ENCODE measurements at regions not wholly inside any gene's neighbourhood (a gene's known extent, or its start where the extent isn't known, plus 50 kb on each side); places are given as distances from the start of the nearest gene placed in this dataset.

GRCh38 chr7:34603711-34604444 lies 54.1 kb upstream of the NPSR1 start:
- H3K27ac Mint-ChIP-seq (ENCODE audit: unreplicated experiment) = no peak overlapping the region
- no peak overlapping the region for H3K4me3 Mint-ChIP-seq (ENCODE audit: unreplicated experiment)
- TF ChIP-seq CTCF (IDR thresholded peaks at IDR 0.05; ENCODE audit: unreplicated experiment) = no peak
- DNase-seq (ENCODE audit: low spot score) = no peak
- no peaks in the 10 kb centered on the region for H3K4me1 Mint-ChIP-seq (ENCODE audit: unreplicated experiment)
- no peaks in the 10 kb centered on the region for H3K9me3 Mint-ChIP-seq (ENCODE audit: unreplicated experiment)
- no peaks in the 10 kb centered on the region for H3K36me3 Mint-ChIP-seq (ENCODE audit: low read depth, unreplicated experiment)
- H3K27me3 Mint-ChIP-seq (ENCODE audit: unreplicated experiment) = no peaks in the 10 kb centered on the region

All from endothelial cell (in vitro differentiated cells).